ENCODE measurements at regions not wholly inside any gene's neighbourhood (a gene's known extent, or its start where the extent isn't known, plus 50 kb on each side); places are given as distances from the start of the nearest gene placed in this dataset.
"Not testable (repeated sequence)": the region's sequence is repeated elsewhere in the genome, so short reads cannot be mapped to it uniquely, and the experiment has no call there.

DNA sequence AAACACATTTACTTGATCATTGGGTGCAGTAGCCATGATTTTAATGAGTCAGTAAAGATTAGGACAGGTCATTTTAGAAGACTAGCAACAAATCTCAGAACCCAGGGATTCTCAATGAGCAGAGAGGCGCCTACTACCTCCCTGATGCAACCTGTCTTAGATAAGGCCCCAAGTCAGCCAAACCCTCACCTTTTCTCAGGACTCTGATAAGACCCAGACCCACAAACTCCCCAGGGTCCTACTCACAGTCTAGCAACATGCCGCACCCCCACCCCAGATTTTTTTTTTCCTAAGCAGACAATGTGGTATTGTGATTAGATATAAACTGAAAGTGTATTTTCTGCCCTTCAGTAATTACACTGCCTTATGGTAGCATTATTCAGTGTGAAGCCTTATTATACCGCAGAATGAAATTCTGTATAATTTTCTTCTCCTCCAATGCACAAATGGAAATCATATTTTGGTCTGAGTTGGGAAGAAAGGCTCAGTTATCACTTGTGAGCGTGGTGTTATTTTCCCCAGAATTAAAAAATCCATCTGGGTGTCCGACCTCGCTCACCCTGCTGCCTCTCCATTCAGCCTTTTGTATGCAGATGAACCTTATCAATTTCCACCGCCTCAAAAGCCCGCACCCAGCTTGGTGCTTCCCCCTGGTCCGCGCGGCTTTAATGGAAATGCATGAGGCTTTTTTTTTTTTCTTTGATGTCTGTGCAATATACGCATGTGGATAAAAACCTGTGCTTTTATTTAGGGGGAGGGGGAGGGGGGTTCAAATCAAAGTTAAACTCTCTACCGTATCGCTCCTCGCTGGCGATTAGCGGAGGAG lies 122.0 kb upstream of the SOX14 start:
- DNase-seq, result no peak

GRCh38 chr3:137642831-137643230 lies 121.3 kb upstream of the SOX14 start:
- DNase-seq, result peak; percentile 32 to 57

GRCh38 chr3:137647179-137647578 lies 116.9 kb upstream of the SOX14 start:
- peak; percentile 15 to 53 for DNase-seq

DNA sequence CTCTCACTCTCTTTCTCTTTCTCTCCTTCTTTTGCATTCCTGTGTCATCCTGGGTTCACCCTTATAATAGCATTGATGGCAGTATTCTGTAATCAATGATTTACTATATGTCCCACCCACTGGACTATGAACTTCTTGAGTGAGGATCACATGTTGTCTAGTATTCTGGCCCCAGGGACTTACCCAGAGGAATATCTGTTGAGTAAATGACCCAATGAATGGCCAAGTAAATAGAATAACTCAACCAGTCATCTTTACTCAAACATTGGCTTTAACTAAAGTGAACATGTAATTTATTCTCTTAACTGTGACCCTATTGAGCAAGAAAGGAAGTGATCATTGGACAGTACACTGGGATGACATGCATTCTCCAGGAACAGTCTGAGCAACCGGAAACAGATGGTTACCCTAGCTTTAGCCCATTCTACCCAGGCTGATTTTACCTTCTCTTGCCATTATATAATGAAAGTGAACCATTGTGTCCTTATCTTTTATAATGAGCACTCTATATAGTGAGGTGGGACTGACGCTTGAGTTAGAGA lies 94.5 kb upstream of the SOX14 start:
- DNase-seq, result no peak

- DNase-seq, result no peak
Measured at GRCh38 chr3:137687181-137687879, 76.8 kb upstream of the SOX14 start.

GRCh38 chr3:137692803-137693431 lies 71.2 kb upstream of the SOX14 start:
- peak; percentile 25 to 47 for DNase-seq

DNA sequence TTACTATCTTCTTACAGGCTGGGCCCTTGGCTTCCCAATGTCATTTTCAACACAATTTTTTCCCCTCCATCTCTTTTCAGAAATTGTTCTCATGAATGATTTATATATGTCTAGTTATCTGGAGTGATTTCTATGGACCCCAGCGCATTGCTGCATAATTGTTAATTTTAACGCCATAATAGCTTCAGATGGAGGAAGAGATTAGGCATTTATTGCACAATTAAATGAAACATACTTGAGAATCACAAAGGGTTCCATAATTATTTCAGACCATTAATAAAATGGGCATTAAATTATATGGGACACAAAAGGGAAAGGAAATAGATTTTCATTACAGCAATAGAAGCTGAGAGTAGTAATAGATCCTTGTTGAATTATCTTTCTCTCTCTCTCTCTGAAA lies 70.3 kb upstream of the SOX14 start:
- DNase-seq, result no peak

GRCh38 chr3:137694836-137695235 lies 69.3 kb upstream of the SOX14 start:
- DNase-seq, result no peak

- no peak for DNase-seq
Measured at GRCh38 chr3:137695351-137695750, 68.8 kb upstream of the SOX14 start.

- peak in 1 of 2 experiments; percentile 1 for DNase-seq
Measured at GRCh38 chr3:137709011-137709601, 55.0 kb upstream of the SOX14 start.

- DNase-seq, result not testable (repeated sequence)
Measured at GRCh38 chr3:137713965-137714364, 50.1 kb upstream of the SOX14 start.

Data from SHP77 (cell line).